Trophoblast cell (in vitro differentiated cells and primary cell): ENCODE measurements at regions not wholly inside any gene's neighbourhood (a gene's known extent, or its start where the extent isn't known, plus 50 kb on each side); places are given as distances from the start of the nearest gene placed in this dataset.

Source experiments
- DNase-seq, 2 donors: peaks; one replicate each; pipeline ENCODE4 v3.0.0-alpha.2; 2016
- H2AFZ ChIP-seq: 2 replicates; pipeline ENCODE4 v1.6.1; 2013; ENCODE audit warnings: low read length, moderate library complexity, mild to moderate bottlenecking; ENCODE audit not compliant: insufficient read depth, poor library complexity
- H2AK5ac ChIP-seq: 2 replicates; pipeline ENCODE4 v1.6.1; 2013; ENCODE audit warnings: mild to moderate bottlenecking, low read length
- H2BK120ac ChIP-seq: 2 replicates; pipeline ENCODE4 v1.6.1; 2013; ENCODE audit warnings: low read length, mild to moderate bottlenecking, moderate library complexity; ENCODE audit not compliant: insufficient read depth, poor library complexity
- H2BK12ac ChIP-seq: 2 replicates; pipeline ENCODE4 v1.6.1; 2013; ENCODE audit warnings: mild to moderate bottlenecking, low read length, moderate library complexity
- H2BK5ac ChIP-seq: 2 replicates; pipeline ENCODE4 v1.6.1; 2013; ENCODE audit warnings: low read length, low read depth, moderate library complexity, mild to moderate bottlenecking; ENCODE audit not compliant: poor library complexity
- H3K14ac ChIP-seq: 2 replicates; pipeline ENCODE4 v1.6.1; 2013; ENCODE audit warnings: mild to moderate bottlenecking, low read length
- H3K18ac ChIP-seq: 2 replicates; pipeline ENCODE4 v1.6.1; 2013; ENCODE audit warnings: mild to moderate bottlenecking, low read length
- H3K23ac ChIP-seq: 2 replicates; pipeline ENCODE4 v1.6.1; 2013; ENCODE audit warnings: low read length
- H3K27ac ChIP-seq: 2 replicates; pipeline ENCODE4 v1.5.1; 2013; ENCODE audit warnings: low read depth, mild to moderate bottlenecking, inconsistent platforms, low read length, moderate library complexity
- H3K27me3 ChIP-seq: 2 replicates; pipeline ENCODE4 v1.6.1; 2013; ENCODE audit warnings: inconsistent platforms, mild to moderate bottlenecking, low read length, moderate library complexity; ENCODE audit not compliant: insufficient read depth
- H3K36me3 ChIP-seq, 2 experiments: 1 replicate in 1 of 2; 2 replicates in 1 of 2; pipeline ENCODE4 v1.6.1; 2013; ENCODE audit warnings: low read length in 2 of 2, mild to moderate bottlenecking in 2 of 2, moderate library complexity in 1 of 2; ENCODE audit not compliant: insufficient read depth in 2 of 2, control insufficient read depth in 1 of 2
- H3K4ac ChIP-seq: 2 replicates; pipeline ENCODE4 v1.6.1; 2013; ENCODE audit warnings: low read depth, mild to moderate bottlenecking, low read length, moderate library complexity
- H3K4me1 ChIP-seq, 2 experiments: 1 replicate in 1 of 2; 2 replicates in 1 of 2; pipeline ENCODE4 v1.6.1; 2013; ENCODE audit warnings: low read length in 2 of 2, mild to moderate bottlenecking in 2 of 2, moderate library complexity in 1 of 2; ENCODE audit not compliant: insufficient read depth in 2 of 2, control insufficient read depth in 1 of 2
- H3K4me2 ChIP-seq: 2 replicates; pipeline ENCODE4 v1.6.1; 2013; ENCODE audit warnings: inconsistent platforms, mild to moderate bottlenecking, low read length, moderate library complexity
- H3K4me3 ChIP-seq: 2 replicates; pipeline ENCODE4 v1.5.1; 2013; ENCODE audit warnings: mild to moderate bottlenecking, low read depth, low read length, inconsistent platforms
- H3K79me1 ChIP-seq: one replicate; pipeline ENCODE4 v1.6.1; 2013; ENCODE audit warnings: low read length
- H3K79me2 ChIP-seq: 2 replicates; pipeline ENCODE4 v1.6.1; 2013; ENCODE audit warnings: low read length, mild to moderate bottlenecking; ENCODE audit not compliant: control insufficient read depth, insufficient read depth, poor library complexity
- H3K9ac ChIP-seq: 2 replicates; pipeline ENCODE4 v1.6.1; 2013; ENCODE audit warnings: mild to moderate bottlenecking, low read length
- H3K9me3 ChIP-seq: 2 replicates; pipeline ENCODE4 v1.6.1; 2013; ENCODE audit warnings: low read depth, mild to moderate bottlenecking, control low read depth, inconsistent platforms, low read length; ENCODE audit not compliant: insufficient read depth
- H4K12ac ChIP-seq: 2 replicates; pipeline ENCODE4 v1.6.1; 2013; ENCODE audit warnings: low read depth, mild to moderate bottlenecking, low read length, moderate library complexity
- H4K8ac ChIP-seq: 2 replicates; pipeline ENCODE4 v1.6.1; 2013; ENCODE audit warnings: low read depth, mild to moderate bottlenecking, low read length, moderate library complexity
- H4K91ac ChIP-seq: one replicate; pipeline ENCODE4 v1.6.1; 2013; ENCODE audit warnings: low read depth, mild to moderate bottlenecking, low read length, moderate library complexity
- WGBS: extraction: QIAGEN DNeasy Blood & Tissue Kit; methylation state at CpG from one replicate; pipeline ENCODE4 v1.1.7; 2013; ENCODE audit warnings: missing lambda C conversion rate; ENCODE audit not compliant: insufficient read length, insufficient coverage; ENCODE audit errors: extremely low coverage; 5-methylcytosine and 5-hydroxymethylcytosine counted together

- no peak overlapping the region for H3K9ac ChIP-seq
- H3K27ac ChIP-seq: no peak overlapping the region
- no peak overlapping the region for H4K91ac ChIP-seq
- no peak overlapping the region for H4K12ac ChIP-seq
- H2BK12ac ChIP-seq: no peak overlapping the region
- H3K18ac ChIP-seq: no peak overlapping the region
- H3K9me3 ChIP-seq: no peaks in the 10 kb centered on the region
- H4K8ac ChIP-seq: no peak overlapping the region
- no peaks in the 10 kb centered on the region for H3K36me3 ChIP-seq
- no peaks in the 10 kb centered on the region for H3K79me2 ChIP-seq
- H3K27me3 ChIP-seq: no peaks in the 10 kb centered on the region
- no peak overlapping the region for H3K14ac ChIP-seq
- WGBS: no CpG with 5 or more reads among the region's 3 CpGs
- H3K4ac ChIP-seq: no peak overlapping the region
- no peak for DNase-seq
- no peak overlapping the region for H3K4me3 ChIP-seq
- no peak overlapping the region for H2BK120ac ChIP-seq
- no peak overlapping the region for H3K4me2 ChIP-seq
- H2AFZ ChIP-seq: no peak overlapping the region
- H3K79me1 ChIP-seq: no peaks in the 10 kb centered on the region
- H2AK5ac ChIP-seq: no peak overlapping the region
- no peaks in the 10 kb centered on the region for H3K4me1 ChIP-seq
- no peak overlapping the region for H3K23ac ChIP-seq
- no peak overlapping the region for H2BK5ac ChIP-seq
These were observed 458.7 kb upstream of the CNTNAP5 start for GRCh38 chr2:123566291-123566946.

DNA sequence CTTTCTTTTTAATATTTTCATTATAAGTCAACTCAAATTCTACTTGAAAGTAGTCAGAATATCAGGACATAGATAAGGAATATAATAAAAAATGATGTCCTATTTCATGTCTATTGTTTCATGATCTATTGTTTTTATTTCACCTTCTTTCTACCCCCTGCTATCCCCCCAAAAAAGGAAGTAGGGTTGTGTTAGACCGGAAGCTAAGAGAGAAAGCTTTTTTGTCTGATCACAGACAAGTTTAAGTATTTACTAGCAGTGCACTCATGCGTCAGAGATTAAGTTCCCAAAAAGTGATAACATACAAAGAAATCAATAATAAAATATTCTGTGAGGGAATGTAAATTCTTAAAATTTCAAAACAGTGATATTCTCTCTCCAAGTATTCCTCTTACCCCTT lies 447.1 kb upstream of the CNTNAP5 start:
- Histone ChIP-seq H3K27me3 (no peaks in the 10 kb centered on the region), H2BK12ac (no peak overlapping the region), H4K8ac (no peak overlapping the region), H3K4me3 (no peak overlapping the region), H3K9me3 (no peaks in the 10 kb centered on the region), H3K4ac (no peak overlapping the region), H3K23ac (no peak overlapping the region), H2BK5ac (no peak overlapping the region), H3K4me1 (no peaks in the 10 kb centered on the region), H3K9ac (no peak overlapping the region), H2AFZ (no peak overlapping the region), H3K27ac (no peak overlapping the region), H2AK5ac (no peak overlapping the region), H3K14ac (no peak overlapping the region), H4K12ac (no peak overlapping the region), H3K18ac (no peak overlapping the region), H3K79me2 (no peaks in the 10 kb centered on the region), H2BK120ac (no peak overlapping the region), H3K4me2 (no peak overlapping the region), H4K91ac (no peak overlapping the region), H3K79me1 (no peaks in the 10 kb centered on the region), H3K36me3 (no peaks in the 10 kb centered on the region)
- DNase-seq: no peak
- no CpG with 5 or more reads among the region's 2 CpGs for WGBS

GRCh38 chr2:123596621-123597020 lies 428.5 kb upstream of the CNTNAP5 start:
- H3K9me3 ChIP-seq: peaks cover under 1% of the 10 kb centered on the region
- no peak overlapping the region for H3K4me2 ChIP-seq
- no peak overlapping the region for H3K27ac ChIP-seq
- H3K79me1 ChIP-seq: no peaks in the 10 kb centered on the region
- no peak overlapping the region for H3K4me3 ChIP-seq
- H3K79me2 ChIP-seq: no peaks in the 10 kb centered on the region
- H4K8ac ChIP-seq: no peak overlapping the region
- no peak for DNase-seq
- no peak overlapping the region for H3K18ac ChIP-seq
- no peak overlapping the region for H3K9ac ChIP-seq
- no CpG with 5 or more reads among the region's 1 CpG for WGBS
- no peak overlapping the region for H2BK120ac ChIP-seq
- H2BK5ac ChIP-seq: no peak overlapping the region
- no peaks in the 10 kb centered on the region for H3K36me3 ChIP-seq
- no peak overlapping the region for H2BK12ac ChIP-seq
- H3K14ac ChIP-seq: no peak overlapping the region
- no peak overlapping the region for H2AFZ ChIP-seq
- no peak overlapping the region for H4K12ac ChIP-seq
- H3K4me1 ChIP-seq: no peaks in the 10 kb centered on the region
- H3K27me3 ChIP-seq: no peaks in the 10 kb centered on the region
- no peak overlapping the region for H4K91ac ChIP-seq
- no peak overlapping the region for H2AK5ac ChIP-seq
- H3K23ac ChIP-seq: no peak overlapping the region
- no peak overlapping the region for H3K4ac ChIP-seq

DNA sequence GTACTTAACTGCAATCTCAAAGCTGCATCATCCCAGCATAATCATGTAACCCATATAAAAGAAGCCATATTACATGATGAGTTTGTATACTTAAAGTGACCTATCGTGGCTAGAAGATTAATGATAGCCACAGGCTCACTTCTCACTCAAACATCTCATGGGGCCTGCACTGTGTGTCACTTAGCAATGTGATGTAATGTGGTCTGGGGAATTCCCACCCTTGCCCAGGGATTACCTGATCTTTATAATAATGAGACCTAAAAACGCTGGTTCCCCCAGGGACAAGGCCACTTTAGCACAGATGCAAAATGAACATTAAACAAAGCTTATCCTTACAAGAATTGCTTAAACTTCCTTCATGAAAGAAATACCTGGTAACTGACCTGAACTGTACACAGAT lies 427.1 kb upstream of the CNTNAP5 start:
- no peak overlapping the region for H2AK5ac ChIP-seq
- no peak overlapping the region for H3K4me2 ChIP-seq
- H3K9me3 ChIP-seq: no peaks in the 10 kb centered on the region
- H3K36me3 ChIP-seq: no peaks in the 10 kb centered on the region
- no peak overlapping the region for H3K18ac ChIP-seq
- H4K91ac ChIP-seq: no peak overlapping the region
- H3K4me1 ChIP-seq: no peaks in the 10 kb centered on the region
- no peak overlapping the region for H3K23ac ChIP-seq
- H3K14ac ChIP-seq: no peak overlapping the region
- H3K4ac ChIP-seq: no peak overlapping the region
- no peak overlapping the region for H2AFZ ChIP-seq
- no peak overlapping the region for H3K27ac ChIP-seq
- no peak overlapping the region for H3K4me3 ChIP-seq
- H4K8ac ChIP-seq: no peak overlapping the region
- no CpG with 5 or more reads among the region's 2 CpGs for WGBS
- DNase-seq: no peak
- H2BK12ac ChIP-seq: no peak overlapping the region
- H4K12ac ChIP-seq: no peak overlapping the region
- no peaks in the 10 kb centered on the region for H3K27me3 ChIP-seq
- no peak overlapping the region for H2BK120ac ChIP-seq
- no peak overlapping the region for H2BK5ac ChIP-seq
- H3K79me1 ChIP-seq: no peaks in the 10 kb centered on the region
- H3K9ac ChIP-seq: no peak overlapping the region
- no peaks in the 10 kb centered on the region for H3K79me2 ChIP-seq
